Stomach (tissue), 8 donors: ENCODE measurements at regions not wholly inside any gene's neighbourhood (a gene's known extent, or its start where the extent isn't known, plus 50 kb on each side); places are given as distances from the start of the nearest gene placed in this dataset.

Source experiments
- DNase-seq, 2 donors: peaks; one replicate each; pipeline versions ENCODE4 v3.0.0 to v3.0.0-alpha.2; 2013 to 2019
- H3K27ac ChIP-seq, 5 donors: fragments of 200-600 bp in 4 of 5; sonication (generic) in 4 of 5; one replicate each; pipeline ENCODE4 v1.5.1; 2013 to 2019; ENCODE audit warnings: mild to moderate bottlenecking in 1 of 5, moderate library complexity in 1 of 5
- H3K27me3 ChIP-seq, 3 donors: fragments of 200-600 bp; sonication (generic); one replicate each; pipeline ENCODE4 v1.5.1; 2017 to 2019; ENCODE audit warnings: mixed run types in 1 of 3
- H3K36me3 ChIP-seq, 4 donors: fragments of 200-600 bp; sonication (generic); 1 replicate in 3 of 4; 2 replicates in 1 of 4; pipeline ENCODE4 v1.5.1; 2016 to 2019
- H3K4me1 ChIP-seq, 4 donors: fragments of 200-600 bp; sonication (generic); one replicate each; pipeline ENCODE4 v1.5.1; 2016 to 2019
- H3K4me3 ChIP-seq, 4 donors: fragments of 200-600 bp; sonication (generic) in 3 of 4; one replicate each; pipeline ENCODE4 v1.5.1; 2016 to 2019; ENCODE audit warnings: mild to moderate bottlenecking in 1 of 4
- H3K9me3 ChIP-seq, 4 donors: fragments of 200-600 bp; sonication (generic); one replicate each; pipeline ENCODE4 v1.5.1; 2016 to 2019
- EP300 ChIP-seq: sonication (generic); formaldehyde crosslinking; IDR thresholded peaks from one replicate; pipeline ENCODE4 v1.6.1; 2017; ENCODE audit warnings: antibody characterized with exemption
- POLR2A ChIP-seq, 4 donors: fragments of 450-650 bp; IDR thresholded peaks; one replicate each; pipeline ENCODE4 v1.6.1; 2016; ENCODE audit warnings: antibody characterized with exemption in 4 of 4, control low read depth in 2 of 4, mild to moderate bottlenecking in 1 of 4, moderate library complexity in 1 of 4
- POLR2AphosphoS5 ChIP-seq, 3 donors: sonication (generic); formaldehyde crosslinking; IDR thresholded peaks; one replicate each; pipeline ENCODE4 v1.6.1; 2016; ENCODE audit warnings: antibody characterized with exemption in 3 of 3
- WGBS, 5 donors: extraction: QIAGEN DNeasy Blood & Tissue Kit in 3 of 5; methylation state at CpG; one replicate each; pipeline versions ENCODE4 v1.1.5 to v1.1.7; 2013 to 2018; 5-methylcytosine and 5-hydroxymethylcytosine counted together
- intact Hi-C: fragments of 100-400 bp; cut with DNase I; formaldehyde crosslinking; loops from one replicate; pipeline ENCODE4 v1.15.1; 2023; ENCODE audit warnings: low total_unique reads
- TF ChIP-seq, protein P1 (sequence below), 7 experiments: fragments of 450-650 bp in 4 of 7; fragments of 200-600 bp in 3 of 7; sonication (generic) in 3 of 7; IDR thresholded peaks; one replicate each; pipeline ENCODE4 v1.5.1; 2016 to 2019; ENCODE audit warnings: antibody characterized with exemption in 7 of 7, control low read depth in 2 of 7, mild to moderate bottlenecking in 1 of 7
- donor health status: healthy with polysubstance abuse.
- donor health status: Bipolar disorder and iron deficiency.
- donor health status: healthy.

GRCh38 chr5:103469288-103470040, 93.1 kb downstream of the NUDT12 start:
- H3K36me3 ChIP-seq = no peaks in the 10 kb centered on the region
- no peak for TF ChIP-seq EP300
- no peak for TF ChIP-seq POLR2A (IDR thresholded peaks at IDR 0.05)
- no peak for TF ChIP-seq POLR2AphosphoS5 (IDR thresholded peaks at IDR 0.05)
- TF ChIP-seq, protein P1, sequence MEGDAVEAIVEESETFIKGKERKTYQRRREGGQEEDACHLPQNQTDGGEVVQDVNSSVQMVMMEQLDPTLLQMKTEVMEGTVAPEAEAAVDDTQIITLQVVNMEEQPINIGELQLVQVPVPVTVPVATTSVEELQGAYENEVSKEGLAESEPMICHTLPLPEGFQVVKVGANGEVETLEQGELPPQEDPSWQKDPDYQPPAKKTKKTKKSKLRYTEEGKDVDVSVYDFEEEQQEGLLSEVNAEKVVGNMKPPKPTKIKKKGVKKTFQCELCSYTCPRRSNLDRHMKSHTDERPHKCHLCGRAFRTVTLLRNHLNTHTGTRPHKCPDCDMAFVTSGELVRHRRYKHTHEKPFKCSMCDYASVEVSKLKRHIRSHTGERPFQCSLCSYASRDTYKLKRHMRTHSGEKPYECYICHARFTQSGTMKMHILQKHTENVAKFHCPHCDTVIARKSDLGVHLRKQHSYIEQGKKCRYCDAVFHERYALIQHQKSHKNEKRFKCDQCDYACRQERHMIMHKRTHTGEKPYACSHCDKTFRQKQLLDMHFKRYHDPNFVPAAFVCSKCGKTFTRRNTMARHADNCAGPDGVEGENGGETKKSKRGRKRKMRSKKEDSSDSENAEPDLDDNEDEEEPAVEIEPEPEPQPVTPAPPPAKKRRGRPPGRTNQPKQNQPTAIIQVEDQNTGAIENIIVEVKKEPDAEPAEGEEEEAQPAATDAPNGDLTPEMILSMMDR (IDR thresholded peaks at IDR 0.05) = no peak
- no peaks in the 10 kb centered on the region for H3K4me1 ChIP-seq
- DNase-seq = no peak
- intact Hi-C loops = loop anchor here (10.0 kb wide), 1 partner anchor 215 kb away; the partner anchor contains the start of gene MACIR
- peak overlapping the region in 1 of 5 donors; percentile 53 for H3K27ac ChIP-seq
- WGBS, 5 donors = 54 to 72% (median 63%) methylated on average over 3 of the region's 3 CpGs
- H3K4me3 ChIP-seq = no peak overlapping the region
- no peaks in the 10 kb centered on the region for H3K9me3 ChIP-seq
- H3K27me3 ChIP-seq = no peaks in the 10 kb centered on the region

GRCh38 chr5:103467831-103468230, 94.8 kb downstream of the NUDT12 start:
- Histone ChIP-seq H3K9me3 (no peaks in the 10 kb centered on the region), H3K27me3 (no peaks in the 10 kb centered on the region), H3K27ac (no peak overlapping the region), H3K4me1 (no peaks in the 10 kb centered on the region), H3K4me3 (no peak overlapping the region), H3K36me3 (no peaks in the 10 kb centered on the region)
- WGBS, 5 donors = 65 to 79% (median 75%) methylated on average over 3 of the region's 3 CpGs
- intact Hi-C loops = loop anchor here (10.0 kb wide), 1 partner anchor 213 kb away; the partner anchor contains the start of gene MACIR
- TF ChIP-seq EP300 (no peak), POLR2A (IDR thresholded peaks at IDR 0.05) (no peak), POLR2AphosphoS5 (IDR thresholded peaks at IDR 0.05) (no peak)
- TF ChIP-seq, protein P1 (IDR thresholded peaks at IDR 0.05) = no peak
- no peak for DNase-seq

DNA sequence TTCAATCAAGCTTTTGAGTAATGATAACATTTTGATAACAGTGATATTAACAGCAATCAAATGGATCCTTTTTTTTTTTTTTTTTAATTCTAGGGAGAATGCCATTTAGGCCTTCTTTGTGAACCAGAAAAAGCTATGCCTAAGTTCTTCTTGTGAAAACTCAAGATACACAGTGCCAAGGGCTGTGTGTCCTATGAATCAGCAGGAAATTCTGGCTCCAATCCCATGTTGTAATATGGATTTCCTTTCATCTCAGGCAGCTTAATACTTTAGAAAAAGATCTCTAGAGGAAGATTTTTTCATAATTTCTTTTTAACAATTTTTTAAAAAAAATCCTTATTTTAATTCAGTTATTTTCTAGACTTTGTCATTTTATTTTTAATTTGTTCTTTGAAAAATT, 96.1 kb downstream of the NUDT12 start:
- TF ChIP-seq POLR2AphosphoS5 (IDR thresholded peaks at IDR 0.05) = no peak
- TF ChIP-seq, protein P1 (IDR thresholded peaks at IDR 0.05) = no peak
- no peak for TF ChIP-seq EP300
- TF ChIP-seq POLR2A (IDR thresholded peaks at IDR 0.05) = no peak

DNA sequence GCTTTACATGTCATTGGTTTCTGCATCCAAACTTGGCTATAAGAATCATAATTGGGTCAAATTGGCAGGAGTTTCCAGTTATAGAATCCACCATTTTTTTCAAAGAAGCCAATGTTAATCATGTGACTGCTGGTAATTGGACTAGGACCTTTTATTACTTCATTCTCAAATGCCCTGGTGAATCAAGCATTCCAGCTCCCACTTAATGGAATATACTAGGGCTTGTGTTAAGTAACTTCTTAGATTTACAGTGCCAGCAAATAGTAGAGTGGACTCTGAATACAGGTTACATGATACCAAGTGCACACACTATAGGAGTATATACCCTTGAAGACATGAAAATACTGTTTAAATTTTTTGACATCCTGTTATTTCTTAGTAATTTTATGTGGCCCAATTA, 96.7 kb downstream of the NUDT12 start:
- Histone ChIP-seq H3K27me3 (no peaks in the 10 kb centered on the region), H3K36me3 (no peaks in the 10 kb centered on the region), H3K4me3 (no peak overlapping the region), H3K4me1 (no peaks in the 10 kb centered on the region), H3K9me3 (no peaks in the 10 kb centered on the region), H3K27ac (no peak overlapping the region)
- intact Hi-C loops = loop anchor here (10.0 kb wide), 1 partner anchor 211 kb away; the partner anchor contains the start of gene MACIR
- DNase-seq = no peak
- TF ChIP-seq EP300 = no peak
- TF ChIP-seq, protein P1 (IDR thresholded peaks at IDR 0.05) = no peak
- no peak for TF ChIP-seq POLR2AphosphoS5 (IDR thresholded peaks at IDR 0.05)
- TF ChIP-seq POLR2A (IDR thresholded peaks at IDR 0.05) = no peak

More for the DNA sequence above, 96.1 kb downstream of the NUDT12 start:
- Histone ChIP-seq H3K36me3 (no peaks in the 10 kb centered on the region), H3K4me1 (no peaks in the 10 kb centered on the region), H3K9me3 (no peaks in the 10 kb centered on the region), H3K27me3 (no peaks in the 10 kb centered on the region), H3K27ac (no peak overlapping the region), H3K4me3 (no peak overlapping the region)
- intact Hi-C loops = loop anchor here (10.0 kb wide), 1 partner anchor 212 kb away; the partner anchor contains the start of gene MACIR
- peak in 1 of 2 donors; percentile 18 for DNase-seq
